H1 (cell line): ENCODE measurements at regions not wholly inside any gene's neighbourhood (a gene's known extent, or its start where the extent isn't known, plus 50 kb on each side); places are given as distances from the start of the nearest gene placed in this dataset.

Source experiments
- CTCF ChIA-PET: fragments of 300-600 bp; sonication (Branson Sonifier 250); formaldehyde crosslinking; loops from one replicate; lab custom pipeline; 2021; ENCODE audit not compliant: partially characterized antibody; lab: Charles Lee
- POLR2A ChIA-PET: fragments of 300-600 bp; sonication (Branson Sonifier 250); formaldehyde crosslinking; loops from one replicate; lab custom pipeline; 2021; ENCODE audit warnings: inconsistent platforms; ENCODE audit not compliant: partially characterized antibody; lab: Charles Lee
- DNase-seq, 2 experiments: peaks; one replicate each; pipeline versions ENCODE4 v3.0.0 to v3.0.0-alpha.2; 2010 to 2022; ENCODE audit warnings: low spot score in 2 of 2, low read depth in 1 of 2, mixed read lengths in 1 of 2
- FAIRE-seq: peaks from 2 replicates; lab custom pipeline; 2011; peaks lifted over from hg19 to GRCh38; lab: Jason Lieb, UNC
- H2AFZ ChIP-seq: 2 replicates; pipeline ENCODE4 v1.8.1; 2012; ENCODE audit warnings: low read length, inconsistent platforms
- H2AK5ac ChIP-seq: 2 replicates; pipeline ENCODE4 v1.6.1; 2013; ENCODE audit warnings: low read depth, low read length
- H2BK120ac ChIP-seq: replicated peaks from 2 replicates; pipeline ENCODE3; 2013; ENCODE audit warnings: low read depth, low read length, inconsistent platforms
- H2BK12ac ChIP-seq: 2 replicates; pipeline ENCODE4 v1.6.1; 2013; ENCODE audit warnings: low read depth, low read length
- H2BK15ac ChIP-seq: 2 replicates; pipeline ENCODE4 v1.6.1; 2013; ENCODE audit warnings: low read length
- H2BK20ac ChIP-seq: 2 replicates; pipeline ENCODE4 v1.6.1; 2013; ENCODE audit warnings: low read length
- H2BK5ac ChIP-seq: 2 replicates; pipeline ENCODE4 v1.6.1; 2013; ENCODE audit warnings: low read depth, low read length
- H3K14ac ChIP-seq: 2 replicates; pipeline ENCODE4 v1.6.1; 2013; ENCODE audit warnings: inconsistent platforms; ENCODE audit not compliant: insufficient read length
- H3K18ac ChIP-seq: 2 replicates; pipeline ENCODE4 v1.6.1; 2013; ENCODE audit warnings: low read length; ENCODE audit errors: extremely low read depth
- H3K23ac ChIP-seq: 2 replicates; pipeline ENCODE4 v1.6.1; 2013; ENCODE audit warnings: inconsistent platforms; ENCODE audit not compliant: insufficient read length
- H3K23me2 ChIP-seq: 2 replicates; pipeline ENCODE4 v1.6.1; 2013; ENCODE audit warnings: low read depth, low read length
- H3K27ac ChIP-seq: 2 replicates; pipeline ENCODE4 v1.6.1; 2011; ENCODE audit warnings: low read depth, low read length, inconsistent platforms
- H3K27me3 ChIP-seq, 4 experiments: replicated peaks in 1 of 4; 1 replicate in 1 of 4; 2 replicates in 3 of 4; pipeline versions ENCODE4 v1.6.1 to v1.8.1; 2011 to 2013; ENCODE audit warnings: low read length in 3 of 4, mild to moderate bottlenecking in 3 of 4, inconsistent platforms in 2 of 4, mixed read lengths in 2 of 4, moderate library complexity in 1 of 4; ENCODE audit not compliant: control insufficient read depth in 3 of 4, insufficient read depth in 3 of 4; ENCODE audit errors: extremely low read depth in 1 of 4
- H3K36me3 ChIP-seq, 4 experiments: 2 replicates each; pipeline versions ENCODE4 v1.6.1 to v1.8.1; 2011 to 2013; ENCODE audit warnings: mild to moderate bottlenecking in 4 of 4, low read length in 3 of 4, moderate library complexity in 2 of 4, control low read depth in 1 of 4, inconsistent platforms in 1 of 4; ENCODE audit not compliant: insufficient read depth in 4 of 4, control insufficient read depth in 2 of 4
- H3K4ac ChIP-seq: replicated peaks from 2 replicates; pipeline ENCODE3; 2013; ENCODE audit warnings: low read length, low read depth, mixed read lengths, inconsistent platforms; ENCODE audit not compliant: insufficient read length
- H3K4me1 ChIP-seq, 4 experiments: replicated peaks in 1 of 4; 1 replicate in 1 of 4; 2 replicates in 3 of 4; pipeline versions ENCODE4 v1.6.1 to v1.8.1; 2011 to 2013; ENCODE audit warnings: low read length in 3 of 4, inconsistent platforms in 2 of 4, mixed read lengths in 1 of 4; ENCODE audit not compliant: insufficient read depth in 4 of 4, control insufficient read depth in 3 of 4
- H3K4me2 ChIP-seq, 2 experiments: 2 replicates each; pipeline versions ENCODE4 v1.6.1 to v1.8.1; 2011 to 2013; ENCODE audit warnings: low read depth in 2 of 2, low read length in 2 of 2, control low read depth in 1 of 2, inconsistent platforms in 1 of 2, mild to moderate bottlenecking in 1 of 2; ENCODE audit not compliant: insufficient read depth in 1 of 2
- H3K4me3 ChIP-seq, 4 experiments: fragments of 200-600, 300-600 bp in 1 of 4; sonication (generic), shearing (Covaris generic), sonication (Bioruptor Twin) in 1 of 4; 2 replicates each; pipeline versions ENCODE4 v1.5.1 to v1.8.1; 2011 to 2016; ENCODE audit warnings: low read length in 4 of 4, low read depth in 3 of 4, control low read depth in 2 of 4, inconsistent platforms in 2 of 4, mild to moderate bottlenecking in 2 of 4, mixed read lengths in 1 of 4, moderate library complexity in 1 of 4; ENCODE audit not compliant: insufficient read depth in 2 of 4; ENCODE audit errors: extremely low read depth in 1 of 4
- H3K56ac ChIP-seq: replicated peaks from 2 replicates; pipeline ENCODE3; 2013; ENCODE audit warnings: low read depth, mild to moderate bottlenecking, mixed read lengths, low read length, inconsistent platforms; ENCODE audit not compliant: insufficient read length
- H3K79me1 ChIP-seq: 2 replicates; pipeline ENCODE4 v1.6.1; 2013; ENCODE audit warnings: low read depth, low read length, control low read depth
- H3K79me2 ChIP-seq, 2 experiments: 2 replicates each; pipeline versions ENCODE4 v1.6.1 to v1.8.1; 2012 to 2013; ENCODE audit warnings: low read length in 2 of 2, mild to moderate bottlenecking in 2 of 2, inconsistent platforms in 1 of 2; ENCODE audit not compliant: insufficient read depth in 2 of 2, control insufficient read depth in 1 of 2
- H3K9ac ChIP-seq, 4 experiments: replicated peaks in 1 of 4; 1 replicate in 1 of 4; 2 replicates in 3 of 4; pipeline versions ENCODE4 v1.6.1 to v1.8.1; 2011 to 2013; ENCODE audit warnings: low read depth in 3 of 4, low read length in 3 of 4, control low read depth in 2 of 4, mild to moderate bottlenecking in 2 of 4, moderate library complexity in 2 of 4, inconsistent platforms in 1 of 4; ENCODE audit errors: extremely low read depth in 1 of 4
- H3K9me3 ChIP-seq, 2 experiments: 2 replicates each; pipeline versions ENCODE4 v1.6.1 to v1.8.1; 2012 to 2013; ENCODE audit warnings: mild to moderate bottlenecking in 2 of 2, moderate library complexity in 2 of 2, control low read depth in 1 of 2, inconsistent platforms in 1 of 2, low read depth in 1 of 2, low read length in 1 of 2, mixed read lengths in 1 of 2; ENCODE audit not compliant: insufficient read depth in 2 of 2
- H4K20me1 ChIP-seq, 2 experiments: replicated peaks in 1 of 2; 2 replicates each; pipeline versions ENCODE3 to v1.8.1; 2011 to 2013; ENCODE audit warnings: inconsistent platforms in 2 of 2, low read length in 2 of 2, mild to moderate bottlenecking in 1 of 2; ENCODE audit not compliant: insufficient read depth in 2 of 2, control insufficient read depth in 1 of 2
- H4K5ac ChIP-seq: 2 replicates; pipeline ENCODE4 v1.6.1; 2013; ENCODE audit warnings: low read length, low read depth, mixed read lengths, inconsistent platforms; ENCODE audit not compliant: insufficient read length
- H4K8ac ChIP-seq: 2 replicates; pipeline ENCODE4 v1.8.0; 2013; ENCODE audit warnings: mild to moderate bottlenecking, moderate library complexity, low read length, inconsistent platforms; ENCODE audit not compliant: insufficient read depth; ENCODE audit errors: extremely low read depth
- H4K91ac ChIP-seq: replicated peaks from 2 replicates; pipeline ENCODE3; 2013; ENCODE audit warnings: low read length, mixed read lengths, inconsistent platforms; ENCODE audit not compliant: insufficient read length
- EGR1 ChIP-seq: IDR thresholded peaks from 2 replicates; pipeline ENCODE4 v1.6.1; 2011; ENCODE audit warnings: low read depth, low read length, borderline replicate concordance
- EZH2 ChIP-seq: fragments of 200-600 bp; sonication (generic); IDR thresholded peaks from 2 replicates; pipeline ENCODE4 v1.7.1; 2012; ENCODE audit warnings: low read depth, mild to moderate bottlenecking, moderate library complexity, low read length, inconsistent platforms; ENCODE audit not compliant: severe bottlenecking
- GABPA ChIP-seq: IDR thresholded peaks from 2 replicates; pipeline ENCODE4 v1.6.1; 2011; ENCODE audit warnings: mild to moderate bottlenecking, low read length, moderate library complexity, borderline replicate concordance; ENCODE audit not compliant: insufficient read depth
- GTF2F1 ChIP-seq: IDR thresholded peaks from 2 replicates; pipeline ENCODE4 v1.6.1; 2012; ENCODE audit warnings: low read depth, low read length, improper control_type of control experiment, borderline replicate concordance
- JUND ChIP-seq: IDR thresholded peaks from 2 replicates; pipeline ENCODE4 v1.6.1; 2011; ENCODE audit warnings: mild to moderate bottlenecking, improper control_type of control experiment, low read length
- NANOG ChIP-seq: IDR thresholded peaks from 2 replicates; pipeline ENCODE4 v1.6.1; 2011; ENCODE audit warnings: low read length, low read depth, mild to moderate bottlenecking, inconsistent platforms; ENCODE audit not compliant: insufficient read depth, poor library complexity, severe bottlenecking
- RNF2 ChIP-seq: fragments of 200-900, 300-1000 bp; sonication (generic); IDR thresholded peaks from 2 replicates; pipeline ENCODE4 v1.7.1; 2016; ENCODE audit warnings: borderline replicate concordance, low read depth, mild to moderate bottlenecking, antibody characterized with exemption, low read length; ENCODE audit not compliant: poor library complexity, severe bottlenecking; ENCODE audit errors: missing control alignments
- SAP30 ChIP-seq: fragments of 300-600 bp; sonication (generic); IDR thresholded peaks from 2 replicates; pipeline ENCODE4 v1.7.1; 2012; ENCODE audit warnings: low read length, moderate library complexity, mild to moderate bottlenecking, inconsistent platforms; ENCODE audit not compliant: insufficient read depth, insufficient replicate concordance
- SIX5 ChIP-seq: IDR thresholded peaks from 2 replicates; pipeline ENCODE4 v1.6.1; 2011; ENCODE audit warnings: mild to moderate bottlenecking, low read depth, low read length
- YY1 ChIP-seq: IDR thresholded peaks from 2 replicates; pipeline ENCODE4 v1.6.1; 2011; ENCODE audit warnings: low read depth, mild to moderate bottlenecking, low read length
- WGBS, 2 experiments: shearing (Covaris generic) in 1 of 2; methylation state at CpG; one replicate each; pipeline versions ENCODE4 v1.1.6 to v1.1.7; 2013 to 2015; ENCODE audit warnings: low lambda C conversion rate in 2 of 2, mixed read lengths in 2 of 2, inconsistent platforms in 1 of 2, low coverage in 1 of 2, missing lambda C conversion rate in 1 of 2; ENCODE audit not compliant: insufficient replicate concordance in 2 of 2, insufficient coverage in 1 of 2, insufficient read length in 1 of 2; ENCODE audit errors: extremely low coverage in 1 of 2, missing lambda C conversion rate in 1 of 2; 5-methylcytosine and 5-hydroxymethylcytosine counted together

GRCh38 chr1:209307846-209308245, 275.7 kb upstream of the CAMK1G start:
- no peak overlapping the region for H2BK120ac ChIP-seq
- H3K79me1 ChIP-seq = no peaks in the 10 kb centered on the region
- H2BK15ac ChIP-seq = no peak overlapping the region
- no peak overlapping the region for H3K18ac ChIP-seq
- H2BK5ac ChIP-seq = no peak overlapping the region
- H2AK5ac ChIP-seq = no peak overlapping the region
- no peak overlapping the region for H3K9ac ChIP-seq
- no peaks in the 10 kb centered on the region for H4K20me1 ChIP-seq
- ChIA-PET CTCF (interaction anchor here (0.7 to 2.9 kb wide), 6 partner anchors 9 to 309 kb away, joined by 3 to 8 read pairs (median 4); no protein-coding TSS in a partner anchor), POLR2A (interaction anchor here (1.6 kb wide), 1 partner anchor 19 kb away, joined by 4 read pairs; no protein-coding TSS in a partner anchor)
- H3K4ac ChIP-seq = no peak overlapping the region
- H3K9me3 ChIP-seq = no peaks in the 10 kb centered on the region
- no peak overlapping the region for H4K8ac ChIP-seq
- H3K23me2 ChIP-seq = no peaks in the 10 kb centered on the region
- no peak overlapping the region for H3K56ac ChIP-seq
- no peak overlapping the region for H3K27ac ChIP-seq
- no peak for FAIRE-seq
- no peak overlapping the region for H2AFZ ChIP-seq
- H4K91ac ChIP-seq = no peak overlapping the region
- H3K27me3 ChIP-seq = peaks cover 0 to 1% (median 0%) of the 10 kb centered on the region in 4 experiments; a peak in 1 of 7 replicates
- H2BK20ac ChIP-seq = no peak overlapping the region
- WGBS, 2 experiments = 97% methylated on average over 2 of the region's 2 CpGs; no CpG with 5 or more reads in 1 of the 2 experiments
- no peak overlapping the region for H3K4me3 ChIP-seq
- no peaks in the 10 kb centered on the region for H3K79me2 ChIP-seq
- no peak overlapping the region for H2BK12ac ChIP-seq
- no peak overlapping the region for H3K14ac ChIP-seq
- H3K4me1 ChIP-seq = no peaks in the 10 kb centered on the region; a peak in 1 of 7 replicates
- H4K5ac ChIP-seq = no peak overlapping the region
- DNase-seq = no peak
- no peaks in the 10 kb centered on the region for H3K36me3 ChIP-seq
- H3K4me2 ChIP-seq = no peak overlapping the region
- H3K23ac ChIP-seq = no peak overlapping the region
- TF ChIP-seq RNF2 (no peak), SIX5 (no peak), SAP30 (no peak), GABPA (no peak), JUND (no peak), EZH2 (no peak), NANOG (no peak), EGR1 (no peak), GTF2F1 (no peak), YY1 (no peak)
